ENCODE measurements at regions not wholly inside any gene's neighbourhood (a gene's known extent, or its start where the extent isn't known, plus 50 kb on each side); places are given as distances from the start of the nearest gene placed in this dataset.

- TF ChIP-seq TAF1 (IDR thresholded peaks at IDR 0.05; ENCODE audit: borderline replicate concordance, low read depth, low read length) (no peak), USF1 (IDR thresholded peaks at IDR 0.05; ENCODE audit: borderline replicate concordance, low read depth) (no peak), CTCF (IDR thresholded peaks at IDR 0.05) (no peak)
These were observed 545.1 kb downstream of the SH2D4B start for GRCh38 chr10:81082621-81083376.
